BJ (cell line): ENCODE measurements at regions not wholly inside any gene's neighbourhood (a gene's known extent, or its start where the extent isn't known, plus 50 kb on each side); places are given as distances from the start of the nearest gene placed in this dataset.
"Not testable (repeated sequence)": the region's sequence is repeated elsewhere in the genome, so short reads cannot be mapped to it uniquely, and the experiment has no call there.

Experiments used
- CTCF ChIA-PET: fragments of 350-600 bp; formaldehyde crosslinking; extraction: SDS; loops from one replicate; lab custom pipeline; 2021; ENCODE audit warnings: antibody characterized with exemption, inconsistent platforms; lab: Yijun Ruan, JAX
- POLR2A ChIA-PET: fragments of 300-600 bp; sonication (Branson Sonifier 250); formaldehyde crosslinking; extraction: SDS; loops from one replicate; lab custom pipeline; 2021; ENCODE audit warnings: antibody characterized with exemption; lab: Charles Lee
- DNase-seq: peaks from one replicate; pipeline ENCODE4 v3.0.0-alpha.2; 2011; ENCODE audit warnings: low read depth
- H3K27me3 ChIP-seq: 2 replicates; pipeline ENCODE4 v1.6.0; 2011; ENCODE audit warnings: low read length; ENCODE audit not compliant: control insufficient read depth, insufficient read depth
- H3K36me3 ChIP-seq: 2 replicates; pipeline ENCODE4 v1.5.1; 2011; ENCODE audit warnings: low read length; ENCODE audit not compliant: control insufficient read depth, insufficient read depth
- H3K4me3 ChIP-seq: 2 replicates; pipeline ENCODE4 v1.5.1; 2011; ENCODE audit warnings: low read depth, mild to moderate bottlenecking, control low read depth, low read length
- CTCF ChIP-seq: IDR thresholded peaks from 2 replicates; pipeline ENCODE4 v1.5.1; 2011; ENCODE audit warnings: low read depth, mild to moderate bottlenecking, control low read depth, inconsistent platforms, low read length, moderate library complexity; ENCODE audit not compliant: insufficient read depth

- no peak for DNase-seq
- Histone ChIP-seq H3K36me3 (no peaks in the 10 kb centered on the region), H3K27me3 (no peaks in the 10 kb centered on the region), H3K4me3 (no peak overlapping the region)
- CTCF ChIA-PET = no interaction called here
- POLR2A ChIA-PET = no interaction called here
- no peak for TF ChIP-seq CTCF
Measured at GRCh38 chrX:77342004-77342403, 105.2 kb upstream of the FGF16 start.

- ChIA-PET POLR2A (no interaction called here), CTCF (no interaction called here)
- DNase-seq = no peak
- TF ChIP-seq CTCF = no peak
- Histone ChIP-seq H3K4me3 (no peak overlapping the region), H3K27me3 (no peaks in the 10 kb centered on the region), H3K36me3 (no peaks in the 10 kb centered on the region)
Measured at GRCh38 chrX:77346859-77347258, 100.3 kb upstream of the FGF16 start.

GRCh38 chrX:77347572-77347971 lies 99.6 kb upstream of the FGF16 start:
- no peak for TF ChIP-seq CTCF
- POLR2A ChIA-PET = no interaction called here
- H3K27me3 ChIP-seq = no peaks in the 10 kb centered on the region
- no peak for DNase-seq
- no peaks in the 10 kb centered on the region for H3K36me3 ChIP-seq
- CTCF ChIA-PET = no interaction called here
- no peak overlapping the region for H3K4me3 ChIP-seq

GRCh38 chrX:77389891-77390290 lies 57.3 kb upstream of the FGF16 start:
- no peak for DNase-seq
- no peaks in the 10 kb centered on the region for H3K27me3 ChIP-seq
- ChIA-PET CTCF (no interaction called here), POLR2A (no interaction called here)
- no peak overlapping the region for H3K4me3 ChIP-seq
- no peaks in the 10 kb centered on the region for H3K36me3 ChIP-seq
- TF ChIP-seq CTCF = no peak

GRCh38 chrX:77390365-77390764 lies 56.8 kb upstream of the FGF16 start:
- H3K4me3 ChIP-seq, DNase-seq, POLR2A ChIA-PET, CTCF ChIA-PET, H3K27me3 ChIP-seq, H3K36me3 ChIP-seq: not testable (repeated sequence)

GRCh38 chrX:77396781-77397180 lies 50.4 kb upstream of the FGF16 start:
- H3K36me3 ChIP-seq = no peaks in the 10 kb centered on the region
- H3K27me3 ChIP-seq = no peaks in the 10 kb centered on the region
- ChIA-PET POLR2A (no interaction called here), CTCF (no interaction called here)
- no peak for DNase-seq
- no peak for TF ChIP-seq CTCF
- no peak overlapping the region for H3K4me3 ChIP-seq
